ENCODE measurements at regions not wholly inside any gene's neighbourhood (a gene's known extent, or its start where the extent isn't known, plus 50 kb on each side); places are given as distances from the start of the nearest gene placed in this dataset.

DNA sequence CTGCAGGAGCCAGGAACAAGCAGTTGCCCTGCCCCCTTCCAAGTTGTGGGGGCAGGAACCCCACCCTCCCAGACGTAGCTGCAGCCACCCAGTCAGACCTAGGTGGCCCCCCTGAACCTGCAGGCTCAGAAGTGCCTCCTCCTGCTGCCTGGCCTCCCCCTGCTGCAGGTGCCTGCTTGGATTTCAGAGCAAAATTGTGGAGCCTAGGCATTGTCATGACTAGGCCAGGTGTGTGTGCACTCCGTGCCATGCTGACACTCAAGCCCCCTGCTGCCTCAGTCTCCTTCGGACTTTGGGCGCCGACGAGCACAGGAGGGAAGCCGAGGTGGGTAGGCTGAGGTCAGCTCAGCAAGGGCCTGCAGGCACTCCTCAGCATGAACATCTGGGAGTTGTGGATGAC lies 733.9 kb upstream of the ZWINT start:
- Histone ChIP-seq H3K27me3 (replicated peaks in 1 of 4; ENCODE audit: control extremely low read depth in 1 of 4, control insufficient read depth in 3 of 4, insufficient read depth in 4 of 4, low read length in 3 of 4) (no peaks in the 10 kb centered on the region), H3K4me3 (ENCODE audit: control extremely low read depth in 1 of 5, extremely low read depth in 1 of 5, insufficient read depth in 1 of 5, low read depth in 2 of 5, low read length in 4 of 5) (no peak overlapping the region), H3K9ac (ENCODE audit: low read length) (no peak overlapping the region), H3K79me2 (ENCODE audit: control insufficient read depth, insufficient read depth, low read length) (no peaks in the 10 kb centered on the region), H3K4me2 (replicated peaks; ENCODE audit: low read depth, low read length, poor library complexity, severe bottlenecking) (no peak overlapping the region), H3K27ac (ENCODE audit: low read length in 2 of 2) (no peak overlapping the region), H2AFZ (ENCODE audit: insufficient read depth, low read depth, low read length, poor library complexity, severe bottlenecking) (no peak overlapping the region), H3K36me3 (replicated peaks in 1 of 2; ENCODE audit: control extremely low read depth in 1 of 2, control insufficient read depth in 1 of 2, extremely low read depth in 1 of 2, insufficient read depth in 2 of 2, low read length in 1 of 2) (no peaks in the 10 kb centered on the region), H3K4me1 (ENCODE audit: control insufficient read depth in 2 of 2, insufficient read depth in 2 of 2, low read length in 2 of 2) (no peaks in the 10 kb centered on the region), H4K20me1 (ENCODE audit: control insufficient read depth, insufficient read depth, low read length, poor library complexity, severe bottlenecking) (no peaks in the 10 kb centered on the region), H3K9me3 (ENCODE audit: control extremely low read depth in 1 of 3, control insufficient read depth in 2 of 3, insufficient read depth in 1 of 3, low read length in 2 of 3) (peaks cover 0 to 14% (median 0%) of the 10 kb centered on the region in 3 donors)
- ATAC-seq (ENCODE audit: low read depth) = no peak
- 87% methylated on average over 7 of the region's 7 CpGs for WGBS (ENCODE audit: insufficient coverage)
- no peak for TF ChIP-seq EZH2 (IDR thresholded peaks at IDR 0.05; ENCODE audit: borderline replicate concordance, insufficient read depth, low read depth, low read length, poor library complexity, severe bottlenecking)
- TF ChIP-seq, protein P1, sequence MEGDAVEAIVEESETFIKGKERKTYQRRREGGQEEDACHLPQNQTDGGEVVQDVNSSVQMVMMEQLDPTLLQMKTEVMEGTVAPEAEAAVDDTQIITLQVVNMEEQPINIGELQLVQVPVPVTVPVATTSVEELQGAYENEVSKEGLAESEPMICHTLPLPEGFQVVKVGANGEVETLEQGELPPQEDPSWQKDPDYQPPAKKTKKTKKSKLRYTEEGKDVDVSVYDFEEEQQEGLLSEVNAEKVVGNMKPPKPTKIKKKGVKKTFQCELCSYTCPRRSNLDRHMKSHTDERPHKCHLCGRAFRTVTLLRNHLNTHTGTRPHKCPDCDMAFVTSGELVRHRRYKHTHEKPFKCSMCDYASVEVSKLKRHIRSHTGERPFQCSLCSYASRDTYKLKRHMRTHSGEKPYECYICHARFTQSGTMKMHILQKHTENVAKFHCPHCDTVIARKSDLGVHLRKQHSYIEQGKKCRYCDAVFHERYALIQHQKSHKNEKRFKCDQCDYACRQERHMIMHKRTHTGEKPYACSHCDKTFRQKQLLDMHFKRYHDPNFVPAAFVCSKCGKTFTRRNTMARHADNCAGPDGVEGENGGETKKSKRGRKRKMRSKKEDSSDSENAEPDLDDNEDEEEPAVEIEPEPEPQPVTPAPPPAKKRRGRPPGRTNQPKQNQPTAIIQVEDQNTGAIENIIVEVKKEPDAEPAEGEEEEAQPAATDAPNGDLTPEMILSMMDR (IDR thresholded peaks at IDR 0.05) = no peak
- POLR2A ChIA-PET = no interaction called here
- no peak for DNase-seq
- CTCF ChIA-PET = no interaction called here
- Mint-ChIP-seq H3K27ac (no peak overlapping the region), H3K4me3 (no peak overlapping the region), H3K27me3 (no peaks in the 10 kb centered on the region), H3K9me3 (ENCODE audit: insufficient read depth) (no peaks in the 10 kb centered on the region), H3K4me1 (no peaks in the 10 kb centered on the region)
- intact Hi-C loops (cut with micrococcal nuclease) = no loop called here

GRCh38 chr10:57094083-57094482 lies 733.0 kb upstream of the ZWINT start:
- Histone ChIP-seq H3K27ac (ENCODE audit: low read length in 2 of 2) (no peak overlapping the region), H3K9me3 (ENCODE audit: control extremely low read depth in 1 of 3, control insufficient read depth in 2 of 3, insufficient read depth in 1 of 3, low read length in 2 of 3) (peaks cover 0 to 14% (median 0%) of the 10 kb centered on the region in 3 donors), H3K36me3 (replicated peaks in 1 of 2; ENCODE audit: control extremely low read depth in 1 of 2, control insufficient read depth in 1 of 2, extremely low read depth in 1 of 2, insufficient read depth in 2 of 2, low read length in 1 of 2) (no peaks in the 10 kb centered on the region), H4K20me1 (ENCODE audit: control insufficient read depth, insufficient read depth, low read length, poor library complexity, severe bottlenecking) (no peaks in the 10 kb centered on the region), H3K4me1 (ENCODE audit: control insufficient read depth in 2 of 2, insufficient read depth in 2 of 2, low read length in 2 of 2) (no peaks in the 10 kb centered on the region), H3K4me3 (ENCODE audit: control extremely low read depth in 1 of 5, extremely low read depth in 1 of 5, insufficient read depth in 1 of 5, low read depth in 2 of 5, low read length in 4 of 5) (no peak overlapping the region), H3K4me2 (replicated peaks; ENCODE audit: low read depth, low read length, poor library complexity, severe bottlenecking) (no peak overlapping the region), H3K79me2 (ENCODE audit: control insufficient read depth, insufficient read depth, low read length) (no peaks in the 10 kb centered on the region), H3K27me3 (replicated peaks in 1 of 4; ENCODE audit: control extremely low read depth in 1 of 4, control insufficient read depth in 3 of 4, insufficient read depth in 4 of 4, low read length in 3 of 4) (no peaks in the 10 kb centered on the region), H3K9ac (ENCODE audit: low read length) (no peak overlapping the region), H2AFZ (ENCODE audit: insufficient read depth, low read depth, low read length, poor library complexity, severe bottlenecking) (no peak overlapping the region)
- Mint-ChIP-seq H3K27ac (no peak overlapping the region), H3K9me3 (ENCODE audit: insufficient read depth) (no peaks in the 10 kb centered on the region), H3K4me1 (no peaks in the 10 kb centered on the region), H3K4me3 (no peak overlapping the region), H3K27me3 (no peaks in the 10 kb centered on the region)
- no peak for TF ChIP-seq EZH2 (IDR thresholded peaks at IDR 0.05; ENCODE audit: borderline replicate concordance, insufficient read depth, low read depth, low read length, poor library complexity, severe bottlenecking)
- TF ChIP-seq, protein P1 (IDR thresholded peaks at IDR 0.05) = no peak
- ChIA-PET CTCF (no interaction called here), POLR2A (no interaction called here)
- DNase-seq = no peak
- ATAC-seq (ENCODE audit: low read depth) = no peak
- intact Hi-C loops (cut with micrococcal nuclease) = no loop called here
